Pulmonary artery endothelial cell (primary cell): ENCODE measurements at regions not wholly inside any gene's neighbourhood (a gene's known extent, or its start where the extent isn't known, plus 50 kb on each side); places are given as distances from the start of the nearest gene placed in this dataset.
"Not testable (repeated sequence)": the region's sequence is repeated elsewhere in the genome, so short reads cannot be mapped to it uniquely, and the experiment has no call there.

Experiments used
- DNase-seq: peaks from one replicate; pipeline ENCODE4 v3.0.0-alpha.2; 2011; ENCODE audit warnings: low read depth, low spot score

- no peak for DNase-seq
Measured at GRCh38 chr1:148386617-148387016, 96.5 kb downstream of the PPIAL4G start.

GRCh38 chr1:148386031-148386398 is 97.1 kb downstream of the PPIAL4G start:
- DNase-seq: not testable (repeated sequence)

- DNase-seq: no peak
Measured at GRCh38 chr1:148385371-148386030, 97.6 kb downstream of the PPIAL4G start.

GRCh38 chr1:148383966-148384365 is 99.1 kb downstream of the PPIAL4G start:
- no peak for DNase-seq

- no peak for DNase-seq
Measured at GRCh38 chr1:148379697-148380096, 103.4 kb downstream of the PPIAL4G start.

- no peak for DNase-seq
Measured at GRCh38 chr1:148379170-148379500, 104.0 kb downstream of the PPIAL4G start.

- DNase-seq: not testable (repeated sequence)
Measured at GRCh38 chr1:148377992-148378391, 105.1 kb downstream of the PPIAL4G start.

GRCh38 chr1:148377045-148377444 is 106.1 kb downstream of the PPIAL4G start:
- DNase-seq: not testable (repeated sequence)

GRCh38 chr1:148374101-148374500 is 109.0 kb downstream of the PPIAL4G start:
- DNase-seq: no peak

GRCh38 chr1:148373192-148373925 is 109.7 kb downstream of the PPIAL4G start:
- no peak for DNase-seq

- DNase-seq: no peak
Measured at GRCh38 chr1:148372731-148373130, 110.4 kb downstream of the PPIAL4G start.

GRCh38 chr1:148372051-148372726 is 110.9 kb downstream of the PPIAL4G start:
- not testable (repeated sequence) for DNase-seq

- peak; percentile 35 for DNase-seq
Measured at GRCh38 chr1:148371551-148371994, 111.5 kb downstream of the PPIAL4G start.

- not testable (repeated sequence) for DNase-seq
Measured at GRCh38 chr1:148370661-148371060, 112.4 kb downstream of the PPIAL4G start.

GRCh38 chr1:148367596-148367995 is 115.5 kb downstream of the PPIAL4G start:
- no peak for DNase-seq

GRCh38 chr1:148366136-148366753 is 116.9 kb downstream of the PPIAL4G start:
- DNase-seq: not testable (repeated sequence)

GRCh38 chr1:148365151-148365550 is 118.0 kb downstream of the PPIAL4G start:
- not testable (repeated sequence) for DNase-seq

- DNase-seq: not testable (repeated sequence)
Measured at GRCh38 chr1:148363979-148364378, 119.1 kb downstream of the PPIAL4G start.

- no peak for DNase-seq
Measured at GRCh38 chr1:148363439-148363810, 119.7 kb downstream of the PPIAL4G start.

GRCh38 chr1:148362626-148363438 is 120.3 kb downstream of the PPIAL4G start:
- DNase-seq: no peak

GRCh38 chr1:148362216-148362611 is 120.9 kb downstream of the PPIAL4G start:
- DNase-seq: no peak
